ENCODE measurements at regions not wholly inside any gene's neighbourhood (a gene's known extent, or its start where the extent isn't known, plus 50 kb on each side); places are given as distances from the start of the nearest gene placed in this dataset.
"Not testable (repeated sequence)": the region's sequence is repeated elsewhere in the genome, so short reads cannot be mapped to it uniquely, and the experiment has no call there.

GRCh38 chr11:127800989-127801688 is 786.2 kb downstream of the ETS1 start:
- no peak for DNase-seq

GRCh38 chr11:127795326-127795725 is 792.0 kb downstream of the ETS1 start:
- no peak for DNase-seq

- no peak for DNase-seq
Measured at GRCh38 chr11:127791844-127792243, 791.3 kb upstream of the KIRREL3 start.

GRCh38 chr11:127790592-127790991 is 790.0 kb upstream of the KIRREL3 start:
- DNase-seq = no peak

- no peak for DNase-seq
Measured at GRCh38 chr11:127789927-127790326, 789.4 kb upstream of the KIRREL3 start.

GRCh38 chr11:127772938-127773337 is 772.4 kb upstream of the KIRREL3 start:
- DNase-seq = not testable (repeated sequence)

- not testable (repeated sequence) for DNase-seq
Measured at GRCh38 chr11:127768931-127769330, 768.4 kb upstream of the KIRREL3 start.

- no peak for DNase-seq
Measured at GRCh38 chr11:127766734-127767133, 766.2 kb upstream of the KIRREL3 start.

GRCh38 chr11:127738771-127739286 is 738.3 kb upstream of the KIRREL3 start:
- DNase-seq = no peak

- no peak for DNase-seq
Measured at GRCh38 chr11:127737499-127737898, 736.9 kb upstream of the KIRREL3 start.

GRCh38 chr11:127733552-127733951 is 733.0 kb upstream of the KIRREL3 start:
- DNase-seq = no peak

GRCh38 chr11:127726367-127726766 is 725.8 kb upstream of the KIRREL3 start:
- no peak for DNase-seq

GRCh38 chr11:127723714-127724113 is 723.1 kb upstream of the KIRREL3 start:
- no peak for DNase-seq

GRCh38 chr11:127713226-127713625 is 712.7 kb upstream of the KIRREL3 start:
- no peak for DNase-seq

GRCh38 chr11:127711748-127712147 is 711.2 kb upstream of the KIRREL3 start:
- no peak for DNase-seq

- DNase-seq = no peak
Measured at GRCh38 chr11:127710831-127711230, 710.3 kb upstream of the KIRREL3 start.

- no peak for DNase-seq
Measured at GRCh38 chr11:127709960-127710359, 709.4 kb upstream of the KIRREL3 start.

GRCh38 chr11:127693686-127694085 is 693.1 kb upstream of the KIRREL3 start:
- DNase-seq = no peak

- no peak for DNase-seq
Measured at GRCh38 chr11:127683321-127683720, 682.8 kb upstream of the KIRREL3 start.

GRCh38 chr11:127679816-127680545 is 679.4 kb upstream of the KIRREL3 start:
- no peak for DNase-seq

GRCh38 chr11:127678631-127679030 is 678.1 kb upstream of the KIRREL3 start:
- no peak for DNase-seq

- DNase-seq = no peak
Measured at GRCh38 chr11:127677660-127678425, 677.3 kb upstream of the KIRREL3 start.

- no peak for DNase-seq
Measured at GRCh38 chr11:127675581-127675980, 675.0 kb upstream of the KIRREL3 start.

- DNase-seq = no peak
Measured at GRCh38 chr11:127674754-127675153, 674.2 kb upstream of the KIRREL3 start.

Measured in NCI-H2171 treated with DMSO at 0.1 percent for 48 hours (cell line).